Mucosa of gallbladder (tissue), 1 donor: ENCODE measurements at regions not wholly inside any gene's neighbourhood (a gene's known extent, or its start where the extent isn't known, plus 50 kb on each side); places are given as distances from the start of the nearest gene placed in this dataset.
A peak's percentile ranks its signal among the peaks of the same experiment; 100 is the strongest.

ENCODE experiments used
- DNase-seq: peaks from one replicate; pipeline ENCODE4 v3.0.0-alpha.2; 2020; ENCODE audit warnings: low spot score
- donor health status: DM: no; HTN: no; CAD: no.

- DNase-seq = no peak
These were observed 59.6 kb downstream of the C3orf38 start for GRCh38 chr3:88209356-88209755.

- DNase-seq = no peak
These were observed 61.5 kb downstream of the C3orf38 start for GRCh38 chr3:88211096-88211890.

- peak; percentile 26 for DNase-seq
These were observed 69.5 kb downstream of the C3orf38 start for GRCh38 chr3:88219138-88219792.

GRCh38 chr3:88220126-88220525 is 70.4 kb downstream of the C3orf38 start:
- DNase-seq = no peak

- no peak for DNase-seq
These were observed 72.0 kb downstream of the C3orf38 start for GRCh38 chr3:88221726-88222125.

GRCh38 chr3:88222343-88222742 is 72.6 kb downstream of the C3orf38 start:
- no peak for DNase-seq

GRCh38 chr3:88225326-88226008 is 75.7 kb downstream of the C3orf38 start:
- DNase-seq = no peak

- DNase-seq = no peak
These were observed 77.2 kb downstream of the C3orf38 start for GRCh38 chr3:88226910-88227309.

GRCh38 chr3:88230638-88231037 is 80.9 kb downstream of the C3orf38 start:
- DNase-seq = no peak

GRCh38 chr3:88231207-88231606 is 81.4 kb downstream of the C3orf38 start:
- DNase-seq = no peak

GRCh38 chr3:88231632-88232031 is 81.9 kb downstream of the C3orf38 start:
- no peak for DNase-seq

- no peak for DNase-seq
These were observed 85.3 kb downstream of the C3orf38 start for GRCh38 chr3:88235102-88235501.

GRCh38 chr3:88239870-88240269 is 90.1 kb downstream of the C3orf38 start:
- no peak for DNase-seq

- DNase-seq = no peak
These were observed 98.9 kb downstream of the C3orf38 start for GRCh38 chr3:88248658-88249057.

- no peak for DNase-seq
These were observed 109.3 kb downstream of the C3orf38 start for GRCh38 chr3:88259045-88259444.

- DNase-seq = no peak
These were observed 112.8 kb downstream of the C3orf38 start for GRCh38 chr3:88262527-88262926.

- DNase-seq = no peak
These were observed 113.8 kb downstream of the C3orf38 start for GRCh38 chr3:88263417-88264100.

GRCh38 chr3:88267441-88267840 is 117.7 kb downstream of the C3orf38 start:
- no peak for DNase-seq

GRCh38 chr3:88267847-88268246 is 118.1 kb downstream of the C3orf38 start:
- no peak for DNase-seq

GRCh38 chr3:88280326-88280725 is 130.6 kb downstream of the C3orf38 start:
- DNase-seq = no peak

GRCh38 chr3:88282528-88283241 is 132.9 kb downstream of the C3orf38 start:
- no peak for DNase-seq

- DNase-seq = no peak
These were observed 133.5 kb downstream of the C3orf38 start for GRCh38 chr3:88283242-88283592.
